HCT116 (cell line): ENCODE measurements at regions not wholly inside any gene's neighbourhood (a gene's known extent, or its start where the extent isn't known, plus 50 kb on each side); places are given as distances from the start of the nearest gene placed in this dataset.

Source experiments
- ATAC-seq: fragments of 200-7000 bp; cut with Tn5 transposase; 2 replicates; pipeline ENCODE4 v1.9.1; 2020; ENCODE audit warnings: mild to moderate bottlenecking, moderate library complexity
- BruUV-seq: library from RNA; stranded (reverse); fragments of 400-500 nt; replicated peaks from 2 replicates; lab custom pipeline; 2021; lab: Mats Ljungman, UMichigan
- CTCF ChIA-PET: fragments of 300-600 bp; sonication (Branson Sonifier 250); formaldehyde crosslinking; loops from one replicate; lab custom pipeline; 2021; ENCODE audit warnings: antibody characterized with exemption; lab: Charles Lee
- POLR2A ChIA-PET: fragments of 300-600, 350-600 bp; sonication (Branson Sonifier 250); formaldehyde crosslinking; loops from one replicate; lab custom pipeline; 2021; ENCODE audit warnings: antibody characterized with exemption; lab: Charles Lee
- RAD21 ChIA-PET, 2 experiments: fragments of 300-600 bp; sonication (Branson Sonifier 250); formaldehyde crosslinking; loops; one replicate each; lab custom pipeline; 2023; ENCODE audit warnings: low total read pairs in 2 of 2; ENCODE audit not compliant: uncharacterized antibody in 2 of 2, unreplicated experiment in 2 of 2, low non-redundant PET in 1 of 2; lab: Charles Lee
- DNase-seq: peaks from one replicate; pipeline ENCODE4 v3.0.0-alpha.2; 2010; ENCODE audit warnings: low read depth, low spot score
- H2AFZ ChIP-seq: fragments of 200-600 bp; shearing (Covaris generic), sonication (generic); 2 replicates; pipeline ENCODE4 v1.6.1; 2017; ENCODE audit warnings: low read depth, mixed run types, mixed read lengths, antibody characterized with exemption, low read length; ENCODE audit not compliant: poor library complexity, severe bottlenecking
- H3K27ac ChIP-seq: 2 replicates; pipeline ENCODE4 v1.5.1; 2012; ENCODE audit warnings: low read depth, low read length
- H3K27me3 ChIP-seq: fragments of 200-600 bp; sonication (generic); 2 replicates; pipeline ENCODE4 v1.6.1; 2016; ENCODE audit warnings: mixed run types, low read length, mixed read lengths; ENCODE audit not compliant: insufficient read depth
- H3K36me3 ChIP-seq, 2 experiments: fragments of 200-500 bp in 1 of 2; fragments of 200-600 bp in 1 of 2; sonication (Bioruptor generic) in 1 of 2; sonication (generic) in 1 of 2; 2 replicates each; pipeline versions ENCODE4 v1.5.1 to v1.6.1; 2014 to 2016; ENCODE audit warnings: low read length in 2 of 2, inconsistent platforms in 1 of 2, mixed read lengths in 1 of 2, mixed run types in 1 of 2; ENCODE audit not compliant: insufficient read depth in 2 of 2, control insufficient read depth in 1 of 2
- H3K4me1 ChIP-seq, 2 experiments: fragments of 200-600 bp in 1 of 2; sonication (generic) in 1 of 2; 2 replicates each; pipeline versions ENCODE4 v1.5.1 to v1.6.1; 2012 to 2017; ENCODE audit warnings: low read length in 2 of 2, inconsistent platforms in 1 of 2, mild to moderate bottlenecking in 1 of 2, mixed read lengths in 1 of 2, mixed run types in 1 of 2, moderate library complexity in 1 of 2; ENCODE audit not compliant: insufficient read depth in 2 of 2, control insufficient read depth in 1 of 2
- H3K4me2 ChIP-seq: fragments of 200-600 bp; sonication (generic); 2 replicates; pipeline ENCODE4 v1.6.1; 2017; ENCODE audit warnings: mixed run types, low read length, mixed read lengths
- H3K4me3 ChIP-seq, 2 experiments: fragments of 200-600 bp in 1 of 2; sonication (generic) in 1 of 2; replicated peaks in 1 of 2; 2 replicates each; pipeline ENCODE4 v1.5.1; 2011 to 2016; ENCODE audit warnings: low read length in 2 of 2, control low read depth in 1 of 2, low read depth in 1 of 2, mild to moderate bottlenecking in 1 of 2, mixed read lengths in 1 of 2, mixed run types in 1 of 2
- H3K79me2 ChIP-seq: fragments of 200-600 bp; sonication (generic); 2 replicates; pipeline ENCODE4 v1.6.1; 2017; ENCODE audit warnings: mild to moderate bottlenecking, mixed run types, low read length, moderate library complexity, mixed read lengths; ENCODE audit not compliant: insufficient read depth
- H3K9ac ChIP-seq: fragments of 200-600 bp; sonication (generic); 2 replicates; pipeline ENCODE4 v1.6.1; 2016; ENCODE audit warnings: low read length, mixed read lengths
- H3K9me2 ChIP-seq: fragments of 200-600 bp; sonication (generic), shearing (Covaris generic); 2 replicates; pipeline ENCODE4 v1.6.1; 2017; ENCODE audit warnings: mixed run types, mild to moderate bottlenecking, moderate library complexity; ENCODE audit not compliant: insufficient read depth
- H3K9me3 ChIP-seq, 2 experiments: fragments of 200-500 bp in 1 of 2; fragments of 200-600 bp in 1 of 2; sonication (Bioruptor generic) in 1 of 2; sonication (generic) in 1 of 2; 2 replicates each; pipeline ENCODE4 v1.6.1; 2014 to 2017; ENCODE audit warnings: low read length in 2 of 2, mixed read lengths in 2 of 2, inconsistent platforms in 1 of 2, low read depth in 1 of 2, mild to moderate bottlenecking in 1 of 2, mixed run types in 1 of 2, moderate library complexity in 1 of 2; ENCODE audit not compliant: control insufficient read depth in 1 of 2, insufficient read depth in 1 of 2
- H4K20me1 ChIP-seq: fragments of 200-600 bp; sonication (generic), shearing (Covaris generic); 2 replicates; pipeline ENCODE4 v1.6.1; 2017; ENCODE audit warnings: mixed run types, mild to moderate bottlenecking, moderate library complexity; ENCODE audit not compliant: insufficient read depth
- ATF3 ChIP-seq: IDR thresholded peaks from 2 replicates; pipeline ENCODE4 v1.6.1; 2012
- CEBPB ChIP-seq: IDR thresholded peaks from 2 replicates; pipeline ENCODE4 v1.6.1; 2012; ENCODE audit warnings: low read depth
- ELF1 ChIP-seq: IDR thresholded peaks from 2 replicates; pipeline ENCODE4 v1.6.1; 2012; ENCODE audit warnings: low read depth, borderline replicate concordance
- FOSL1 ChIP-seq: IDR thresholded peaks from 2 replicates; pipeline ENCODE4 v1.6.1; 2012; ENCODE audit warnings: low read depth
- JUND ChIP-seq: IDR thresholded peaks from 2 replicates; pipeline ENCODE4 v1.6.1; 2012
- POLR2A ChIP-seq: IDR thresholded peaks from 2 replicates; pipeline ENCODE4 v1.7.0; 2011; ENCODE audit warnings: borderline replicate concordance; ENCODE audit not compliant: insufficient read depth, insufficient read length; ENCODE audit errors: extremely low read depth
- POLR2AphosphoS5 ChIP-seq: IDR thresholded peaks from 2 replicates; pipeline ENCODE4 v1.6.1; 2011; ENCODE audit warnings: mild to moderate bottlenecking, low read depth, low read length, moderate library complexity
- RAD21 ChIP-seq: IDR thresholded peaks from 2 replicates; pipeline ENCODE4 v1.6.1; 2012; ENCODE audit warnings: low read depth, mild to moderate bottlenecking
- REST ChIP-seq: IDR thresholded peaks from 2 replicates; pipeline ENCODE4 v1.6.1; 2012; ENCODE audit warnings: low read depth
- SIN3A ChIP-seq: IDR thresholded peaks from 2 replicates; pipeline ENCODE4 v1.6.1; 2012; ENCODE audit warnings: low read depth
- SP1 ChIP-seq: IDR thresholded peaks from 2 replicates; pipeline ENCODE4 v1.6.1; 2012; ENCODE audit warnings: low read depth
- SRF ChIP-seq: IDR thresholded peaks from 2 replicates; pipeline ENCODE4 v1.6.1; 2012; ENCODE audit warnings: low read depth
- TCF7L2 ChIP-seq: IDR thresholded peaks from 2 replicates; pipeline ENCODE4 v1.7.0; 2011; ENCODE audit warnings: borderline replicate concordance, inconsistent platforms; ENCODE audit not compliant: insufficient read depth, insufficient read length; ENCODE audit errors: extremely low read depth
- YY1 ChIP-seq: IDR thresholded peaks from 2 replicates; pipeline ENCODE4 v1.6.1; 2011; ENCODE audit warnings: low read length, low read depth, moderate library complexity, mild to moderate bottlenecking; ENCODE audit not compliant: insufficient replicate concordance; ENCODE audit errors: extremely low read depth
- ZBTB33 ChIP-seq: IDR thresholded peaks from 2 replicates; pipeline ENCODE4 v1.6.1; 2011; ENCODE audit warnings: mild to moderate bottlenecking, low read length, moderate library complexity; ENCODE audit not compliant: insufficient replicate concordance; ENCODE audit errors: extremely low read depth
- ZNF274 ChIP-seq: fragments of 200-500 bp; sonication (Bioruptor generic); IDR thresholded peaks from 2 replicates; pipeline ENCODE4 v1.6.1; 2014; ENCODE audit warnings: mild to moderate bottlenecking, low read depth, low read length, inconsistent platforms
- intact Hi-C: fragments of 100-400 bp; cut with micrococcal nuclease; formaldehyde crosslinking; loops from 2 replicates; pipeline ENCODE4 v1.10.0; 2022

GRCh38 chr1:110752941-110753725, 78.4 kb upstream of the KCNA3 start:
- CTCF ChIA-PET: interaction anchor here (1.3 kb wide), 1 partner anchor 12 kb away, joined by 3 read pairs; no protein-coding TSS in a partner anchor
- BruUV-seq: no TSS peak
- H3K36me3 ChIP-seq: no peaks in the 10 kb centered on the region
- POLR2A ChIA-PET: no interaction called here
- no peaks in the 10 kb centered on the region for H4K20me1 ChIP-seq
- no peaks in the 10 kb centered on the region for H3K9me2 ChIP-seq
- no peak overlapping the region for H3K4me2 ChIP-seq
- no peaks in the 10 kb centered on the region for H3K79me2 ChIP-seq
- DNase-seq: no peak
- no peaks in the 10 kb centered on the region for H3K9me3 ChIP-seq
- intact Hi-C loops: no loop called here
- H2AFZ ChIP-seq: no peak overlapping the region
- H3K9ac ChIP-seq: no peak overlapping the region
- RAD21 ChIA-PET: no interaction called here
- no peak overlapping the region for H3K4me3 ChIP-seq
- H3K27ac ChIP-seq: no peak overlapping the region
- no peak for ATAC-seq
- H3K27me3 ChIP-seq: peaks cover 58% of the 10 kb centered on the region
- TF ChIP-seq YY1: no peak
- TF ChIP-seq POLR2A: no peak
- no peak for TF ChIP-seq ELF1
- TF ChIP-seq TCF7L2: no peak
- TF ChIP-seq SP1: no peak
- TF ChIP-seq ZBTB33: no peak
- TF ChIP-seq SIN3A: no peak
- TF ChIP-seq POLR2AphosphoS5: no peak
- TF ChIP-seq REST: no peak
- TF ChIP-seq ATF3: no peak
- TF ChIP-seq FOSL1: no peak
- no peak for TF ChIP-seq JUND
- no peak for TF ChIP-seq CEBPB
- no peak for TF ChIP-seq RAD21
- TF ChIP-seq ZNF274: no peak
- no peak for TF ChIP-seq SRF
- H3K4me1 ChIP-seq: no peaks in the 10 kb centered on the region
